PC-3 (cell line): ENCODE measurements at regions not wholly inside any gene's neighbourhood (a gene's known extent, or its start where the extent isn't known, plus 50 kb on each side); places are given as distances from the start of the nearest gene placed in this dataset.

Experiments
- ATAC-seq: fragments of 200-7000 bp; cut with Tn5 transposase; 2 replicates; pipeline ENCODE4 v1.9.1; 2020; ENCODE audit warnings: mild to moderate bottlenecking, moderate library complexity
- BruUV-seq: library from RNA; stranded (reverse); fragments of 400-500 nt; replicated peaks from 2 replicates; lab custom pipeline; 2021; lab: Mats Ljungman, UMichigan
- CTCF ChIA-PET: fragments of 300-600 bp; sonication (Branson Sonifier 250); formaldehyde crosslinking; loops from one replicate; lab custom pipeline; 2022; ENCODE audit warnings: antibody characterized with exemption; lab: Charles Lee
- POLR2A ChIA-PET: fragments of 300-600 bp; sonication (Branson Sonifier 250); formaldehyde crosslinking; loops from one replicate; lab custom pipeline; 2022; ENCODE audit warnings: antibody characterized with exemption; ENCODE audit not compliant: unreplicated experiment; lab: Charles Lee
- DNase-seq: peaks from one replicate; pipeline ENCODE4 v3.0.0-alpha.2; 2015
- H2AFZ ChIP-seq: fragments of 300-600 bp; sonication (generic); 2 replicates; pipeline ENCODE4 v1.6.0; 2016; ENCODE audit warnings: antibody characterized with exemption, low read length
- H3F3A ChIP-seq: fragments of 300-600 bp; sonication (generic); one replicate; pipeline ENCODE4 v1.6.0; 2017; ENCODE audit warnings: antibody characterized with exemption, low read length, control low read depth, mild to moderate bottlenecking; ENCODE audit not compliant: unreplicated experiment
- H3K27ac ChIP-seq: fragments of 300-600 bp; sonication (generic); 2 replicates; pipeline ENCODE4 v1.5.1; 2016; ENCODE audit warnings: mild to moderate bottlenecking, low read length
- H3K27me3 ChIP-seq: fragments of 300-600 bp; sonication (generic); 2 replicates; pipeline ENCODE4 v1.6.1; 2016; ENCODE audit warnings: low read length, mixed read lengths
- H3K36me3 ChIP-seq: fragments of 300-600 bp; sonication (generic); 2 replicates; pipeline ENCODE4 v1.6.1; 2016; ENCODE audit warnings: low read depth, mixed run types, low read length, mixed read lengths
- H3K4me1 ChIP-seq: fragments of 300-600 bp; sonication (generic); 2 replicates; pipeline ENCODE4 v1.5.1; 2016; ENCODE audit warnings: low read length; ENCODE audit not compliant: insufficient read depth
- H3K4me2 ChIP-seq: fragments of 300-600 bp; sonication (generic); 2 replicates; pipeline ENCODE4 v1.6.0; 2016; ENCODE audit warnings: low read length
- H3K4me3 ChIP-seq: fragments of 300-600 bp; sonication (generic); 2 replicates; pipeline ENCODE4 v1.5.1; 2016; ENCODE audit warnings: mild to moderate bottlenecking, low read length, mixed read lengths
- H3K79me2 ChIP-seq: fragments of 300-600 bp; sonication (generic); 2 replicates; pipeline ENCODE4 v1.6.1; 2017; ENCODE audit warnings: low read length, mixed read lengths
- H3K9ac ChIP-seq: fragments of 300-600 bp; sonication (generic); 2 replicates; pipeline ENCODE4 v1.6.0; 2016; ENCODE audit warnings: mild to moderate bottlenecking, low read length
- H3K9me2 ChIP-seq: fragments of 300-600 bp; sonication (generic); replicated peaks from 2 replicates; pipeline ENCODE4 v1.6.1; 2016; ENCODE audit warnings: mixed run types, low read length, mixed read lengths
- H3K9me3 ChIP-seq: fragments of 300-600 bp; sonication (generic); 2 replicates; pipeline ENCODE4 v1.6.1; 2016; ENCODE audit warnings: low read length, mixed read lengths
- H4K20me1 ChIP-seq: fragments of 300-600 bp; sonication (generic); 2 replicates; pipeline ENCODE4 v1.6.1; 2016; ENCODE audit warnings: low read length, mixed read lengths
- CTCF ChIP-seq: fragments of 300-600 bp; sonication (generic); conservative IDR thresholded peaks from 2 replicates; pipeline ENCODE4 v1.5.1; 2017; ENCODE audit warnings: antibody characterized with exemption, low read depth, mild to moderate bottlenecking, low read length
- EZH2 ChIP-seq: fragments of 300-600 bp; sonication (generic); IDR thresholded peaks from one replicate; pipeline ENCODE4 v1.6.1; 2017; ENCODE audit warnings: antibody characterized with exemption, mild to moderate bottlenecking, low read length; ENCODE audit not compliant: unreplicated experiment
- EZH2phosphoT487 ChIP-seq: fragments of 300-600 bp; sonication (generic); IDR thresholded peaks from 2 replicates; pipeline ENCODE4 v1.6.1; 2018; ENCODE audit warnings: mild to moderate bottlenecking, antibody characterized with exemption, low read length, borderline replicate concordance
- intact Hi-C: fragments of 100-400 bp; cut with micrococcal nuclease; formaldehyde crosslinking; loops from 2 replicates; pipeline ENCODE4 v1.9.0; 2023

GRCh38 chr9:115507148-115507547, 389.2 kb upstream of the TNC start:
- intact Hi-C loops, result no loop called here
- no peak overlapping the region for H3K4me3 ChIP-seq
- no peaks in the 10 kb centered on the region for H3F3A ChIP-seq
- H3K4me2 ChIP-seq, result no peak overlapping the region
- ATAC-seq (no peak), DNase-seq (no peak)
- no peaks in the 10 kb centered on the region for H3K9me2 ChIP-seq
- BruUV-seq, result no TSS peak
- no peaks in the 10 kb centered on the region for H3K79me2 ChIP-seq
- TF ChIP-seq EZH2phosphoT487, result no peak
- TF ChIP-seq CTCF, result no peak
- no peak for TF ChIP-seq EZH2
- no peaks in the 10 kb centered on the region for H3K27me3 ChIP-seq
- H3K9me3 ChIP-seq, result no peaks in the 10 kb centered on the region
- H3K4me1 ChIP-seq, result no peaks in the 10 kb centered on the region
- no peak overlapping the region for H2AFZ ChIP-seq
- H3K27ac ChIP-seq, result no peak overlapping the region
- no peaks in the 10 kb centered on the region for H4K20me1 ChIP-seq
- CTCF ChIA-PET, result no interaction called here
- H3K36me3 ChIP-seq, result no peaks in the 10 kb centered on the region
- POLR2A ChIA-PET, result no interaction called here
- no peak overlapping the region for H3K9ac ChIP-seq

GRCh38 chr9:115513148-115513547, 395.2 kb upstream of the TNC start:
- DNase-seq (no peak), ATAC-seq (no peak)
- Histone ChIP-seq H3K36me3 (no peaks in the 10 kb centered on the region), H3K9ac (no peak overlapping the region), H3K79me2 (no peaks in the 10 kb centered on the region), H3K4me2 (no peak overlapping the region), H3K9me3 (no peaks in the 10 kb centered on the region), H3K9me2 (no peaks in the 10 kb centered on the region), H3F3A (no peaks in the 10 kb centered on the region), H3K27me3 (no peaks in the 10 kb centered on the region), H2AFZ (no peak overlapping the region), H3K4me3 (no peak overlapping the region), H3K4me1 (no peaks in the 10 kb centered on the region), H3K27ac (no peak overlapping the region), H4K20me1 (no peaks in the 10 kb centered on the region)
- no TSS peak for BruUV-seq
- CTCF ChIA-PET, result no interaction called here
- TF ChIP-seq CTCF (no peak), EZH2 (no peak), EZH2phosphoT487 (no peak)
- intact Hi-C loops, result loop anchor here (10.0 kb wide), 1 partner anchor 168 kb away; no protein-coding TSS in a partner anchor
- POLR2A ChIA-PET, result no interaction called here

GRCh38 chr9:115514454-115514853, 396.5 kb upstream of the TNC start:
- ChIA-PET CTCF (no interaction called here), POLR2A (no interaction called here)
- intact Hi-C loops, result loop anchor here (10.0 kb wide), 1 partner anchor 170 kb away; no protein-coding TSS in a partner anchor
- Histone ChIP-seq H4K20me1 (no peaks in the 10 kb centered on the region), H3K9ac (no peak overlapping the region), H3K4me3 (no peak overlapping the region), H3K9me2 (no peaks in the 10 kb centered on the region), H2AFZ (no peak overlapping the region), H3F3A (no peaks in the 10 kb centered on the region), H3K4me1 (no peaks in the 10 kb centered on the region), H3K9me3 (no peaks in the 10 kb centered on the region), H3K27me3 (no peaks in the 10 kb centered on the region), H3K4me2 (no peak overlapping the region), H3K36me3 (no peaks in the 10 kb centered on the region), H3K27ac (no peak overlapping the region), H3K79me2 (no peaks in the 10 kb centered on the region)
- no TSS peak for BruUV-seq
- TF ChIP-seq EZH2phosphoT487 (no peak), CTCF (no peak), EZH2 (no peak)
- DNase-seq (no peak), ATAC-seq (no peak)
